B cell (primary cell): ENCODE measurements at regions not wholly inside any gene's neighbourhood (a gene's known extent, or its start where the extent isn't known, plus 50 kb on each side); places are given as distances from the start of the nearest gene placed in this dataset.

Experiments
- CTCF ChIP-seq: fragments of 200-600 bp; IDR thresholded peaks from one replicate; pipeline ENCODE4 v1.8.0; 2022; ENCODE audit warnings: antibody characterized with exemption, mild to moderate bottlenecking
- EZH2 ChIP-seq: IDR thresholded peaks from 2 replicates; pipeline ENCODE4 v1.6.1; 2012; ENCODE audit warnings: borderline replicate concordance, low read depth, mild to moderate bottlenecking, moderate library complexity, low read length; ENCODE audit not compliant: insufficient read depth, poor library complexity, severe bottlenecking

GRCh38 chrX:25968920-25969319, 169.2 kb upstream of the MAGEB18 start:
- TF ChIP-seq CTCF (no peak), EZH2 (no peak)
